ENCODE measurements at regions not wholly inside any gene's neighbourhood (a gene's known extent, or its start where the extent isn't known, plus 50 kb on each side); places are given as distances from the start of the nearest gene placed in this dataset.

- TF ChIP-seq, protein P1, sequence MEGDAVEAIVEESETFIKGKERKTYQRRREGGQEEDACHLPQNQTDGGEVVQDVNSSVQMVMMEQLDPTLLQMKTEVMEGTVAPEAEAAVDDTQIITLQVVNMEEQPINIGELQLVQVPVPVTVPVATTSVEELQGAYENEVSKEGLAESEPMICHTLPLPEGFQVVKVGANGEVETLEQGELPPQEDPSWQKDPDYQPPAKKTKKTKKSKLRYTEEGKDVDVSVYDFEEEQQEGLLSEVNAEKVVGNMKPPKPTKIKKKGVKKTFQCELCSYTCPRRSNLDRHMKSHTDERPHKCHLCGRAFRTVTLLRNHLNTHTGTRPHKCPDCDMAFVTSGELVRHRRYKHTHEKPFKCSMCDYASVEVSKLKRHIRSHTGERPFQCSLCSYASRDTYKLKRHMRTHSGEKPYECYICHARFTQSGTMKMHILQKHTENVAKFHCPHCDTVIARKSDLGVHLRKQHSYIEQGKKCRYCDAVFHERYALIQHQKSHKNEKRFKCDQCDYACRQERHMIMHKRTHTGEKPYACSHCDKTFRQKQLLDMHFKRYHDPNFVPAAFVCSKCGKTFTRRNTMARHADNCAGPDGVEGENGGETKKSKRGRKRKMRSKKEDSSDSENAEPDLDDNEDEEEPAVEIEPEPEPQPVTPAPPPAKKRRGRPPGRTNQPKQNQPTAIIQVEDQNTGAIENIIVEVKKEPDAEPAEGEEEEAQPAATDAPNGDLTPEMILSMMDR (IDR thresholded peaks at IDR 0.05) = peak; percentile 42 to 78 (median 71)
- no peak for TF ChIP-seq POLR2A (IDR thresholded peaks at IDR 0.05)
These were observed 86.6 kb upstream of the C7orf33 start for GRCh38 chr7:148503900-148504487.

All from body of pancreas (tissue), 4 donors.